Caco-2 (cell line): ENCODE measurements at regions not wholly inside any gene's neighbourhood (a gene's known extent, or its start where the extent isn't known, plus 50 kb on each side); places are given as distances from the start of the nearest gene placed in this dataset.

Experiments
- BruUV-seq: library from RNA; stranded (reverse); fragments of 400-500 nt; replicated peaks from 2 replicates; lab custom pipeline; 2021; lab: Mats Ljungman, UMichigan
- CTCF ChIA-PET: fragments of 300-600 bp; sonication (Branson Sonifier 250); formaldehyde crosslinking; loops from one replicate; lab custom pipeline; 2022; ENCODE audit warnings: antibody characterized with exemption; lab: Charles Lee
- POLR2A ChIA-PET: fragments of 300-600 bp; sonication (Branson Sonifier 250); formaldehyde crosslinking; loops from one replicate; lab custom pipeline; 2022; ENCODE audit warnings: antibody characterized with exemption; lab: Charles Lee
- DNase-seq, 2 experiments: peaks; one replicate each; pipeline versions ENCODE4 v3.0.0 to v3.0.0-alpha.2; 2020 to 2022
- H3K27me3 ChIP-seq: replicated peaks from 2 replicates; pipeline ENCODE4 v1.6.0; 2011; ENCODE audit warnings: low read length; ENCODE audit not compliant: control insufficient read depth, insufficient read depth
- H3K36me3 ChIP-seq: 2 replicates; pipeline ENCODE4 v1.5.1; 2011; ENCODE audit warnings: low read length; ENCODE audit not compliant: control insufficient read depth, insufficient read depth
- H3K4me1 ChIP-seq: fragments of 250-450 bp; sonication (Bioruptor Pico); 2 replicates; pipeline ENCODE4 v1.5.1; 2020; ENCODE audit warnings: mild to moderate bottlenecking
- H3K4me3 ChIP-seq: 2 replicates; pipeline ENCODE4 v1.5.1; 2011; ENCODE audit warnings: low read depth, mild to moderate bottlenecking, control low read depth, low read length
- H3K9me3 ChIP-seq: fragments of 250-450 bp; sonication (Bioruptor Pico); 2 replicates; pipeline ENCODE4 v1.5.1; 2020; ENCODE audit warnings: mild to moderate bottlenecking, moderate library complexity
- H3K27ac Mint-ChIP-seq: one replicate; pipeline ENCODE4 v1.8.0; 2022; ENCODE audit warnings: mixed read lengths; ENCODE audit not compliant: unreplicated experiment
- H3K27me3 Mint-ChIP-seq: one replicate; pipeline ENCODE4 v1.8.0; 2022; ENCODE audit warnings: mixed read lengths; ENCODE audit not compliant: insufficient read depth, unreplicated experiment
- H3K36me3 Mint-ChIP-seq: one replicate; pipeline ENCODE4 v1.8.0; 2022; ENCODE audit warnings: mild to moderate bottlenecking, mixed read lengths; ENCODE audit not compliant: insufficient read depth, unreplicated experiment
- H3K4me1 Mint-ChIP-seq: one replicate; pipeline ENCODE4 v1.8.0; 2022; ENCODE audit warnings: low read depth, mixed read lengths; ENCODE audit not compliant: unreplicated experiment
- H3K4me3 Mint-ChIP-seq: one replicate; pipeline ENCODE4 v1.8.0; 2022; ENCODE audit warnings: mild to moderate bottlenecking, moderate library complexity, mixed read lengths; ENCODE audit not compliant: unreplicated experiment
- H3K9me3 Mint-ChIP-seq: one replicate; pipeline ENCODE4 v1.8.0; 2022; ENCODE audit warnings: mixed read lengths; ENCODE audit not compliant: unreplicated experiment
- intact Hi-C: fragments of 100-400 bp; cut with micrococcal nuclease; formaldehyde crosslinking; loops from one replicate; pipeline ENCODE4 v1.10.0; 2022; ENCODE audit not compliant: unreplicated experiment
- TF ChIP-seq, protein P1 (sequence below), 2 experiments: fragments of 200-600 bp in 1 of 2; IDR thresholded peaks; 1 replicate in 1 of 2; 2 replicates in 1 of 2; pipeline versions ENCODE4 v1.5.1 to v1.8.0; 2011 to 2022; ENCODE audit warnings: antibody characterized with exemption in 1 of 2, control low read depth in 1 of 2, inconsistent platforms in 1 of 2, low read depth in 1 of 2, low read length in 1 of 2, mild to moderate bottlenecking in 1 of 2, moderate library complexity in 1 of 2; ENCODE audit not compliant: insufficient read depth in 1 of 2, severe bottlenecking in 1 of 2, unreplicated experiment in 1 of 2

DNA sequence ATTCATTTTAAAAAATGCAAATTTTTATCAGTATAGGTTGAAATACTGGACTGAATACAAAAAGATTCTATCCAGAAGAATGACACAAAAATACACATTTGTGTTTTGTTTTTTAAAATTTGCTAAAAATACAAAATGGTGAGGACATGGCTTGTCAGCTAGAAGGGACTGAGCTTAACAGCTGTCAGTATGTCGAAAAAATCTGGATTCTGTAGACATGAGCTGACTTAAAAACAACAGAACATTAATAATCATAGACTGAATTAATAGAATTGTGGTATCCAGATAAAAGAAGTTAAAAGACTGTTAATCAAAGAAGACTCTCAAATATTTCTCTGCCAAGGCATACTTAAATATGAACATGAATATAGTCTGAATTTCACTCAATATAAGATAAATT lies 244.9 kb upstream of the CBLB start:
- intact Hi-C loops, result no loop called here
- TF ChIP-seq, protein P1, sequence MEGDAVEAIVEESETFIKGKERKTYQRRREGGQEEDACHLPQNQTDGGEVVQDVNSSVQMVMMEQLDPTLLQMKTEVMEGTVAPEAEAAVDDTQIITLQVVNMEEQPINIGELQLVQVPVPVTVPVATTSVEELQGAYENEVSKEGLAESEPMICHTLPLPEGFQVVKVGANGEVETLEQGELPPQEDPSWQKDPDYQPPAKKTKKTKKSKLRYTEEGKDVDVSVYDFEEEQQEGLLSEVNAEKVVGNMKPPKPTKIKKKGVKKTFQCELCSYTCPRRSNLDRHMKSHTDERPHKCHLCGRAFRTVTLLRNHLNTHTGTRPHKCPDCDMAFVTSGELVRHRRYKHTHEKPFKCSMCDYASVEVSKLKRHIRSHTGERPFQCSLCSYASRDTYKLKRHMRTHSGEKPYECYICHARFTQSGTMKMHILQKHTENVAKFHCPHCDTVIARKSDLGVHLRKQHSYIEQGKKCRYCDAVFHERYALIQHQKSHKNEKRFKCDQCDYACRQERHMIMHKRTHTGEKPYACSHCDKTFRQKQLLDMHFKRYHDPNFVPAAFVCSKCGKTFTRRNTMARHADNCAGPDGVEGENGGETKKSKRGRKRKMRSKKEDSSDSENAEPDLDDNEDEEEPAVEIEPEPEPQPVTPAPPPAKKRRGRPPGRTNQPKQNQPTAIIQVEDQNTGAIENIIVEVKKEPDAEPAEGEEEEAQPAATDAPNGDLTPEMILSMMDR (IDR thresholded peaks at IDR 0.05; ENCODE audit: insufficient read depth in 1 of 2, low read depth in 1 of 2, low read length in 1 of 2, severe bottlenecking in 1 of 2, unreplicated experiment in 1 of 2), result no peak
- H3K27ac Mint-ChIP-seq, result no peak overlapping the region
- peaks cover 20% of the 10 kb centered on the region for H3K4me1 Mint-ChIP-seq
- H3K36me3 Mint-ChIP-seq, result no peaks in the 10 kb centered on the region
- Histone ChIP-seq H3K4me3 (no peak overlapping the region), H3K9me3 (no peaks in the 10 kb centered on the region), H3K27me3 (no peaks in the 10 kb centered on the region), H3K4me1 (no peaks in the 10 kb centered on the region), H3K36me3 (no peaks in the 10 kb centered on the region)
- CTCF ChIA-PET, result no interaction called here
- no peak for DNase-seq
- POLR2A ChIA-PET, result no interaction called here
- H3K4me3 Mint-ChIP-seq, result no peak overlapping the region
- no TSS peak for BruUV-seq
- H3K9me3 Mint-ChIP-seq, result peaks cover 9% of the 10 kb centered on the region
- H3K27me3 Mint-ChIP-seq, result no peaks in the 10 kb centered on the region

DNA sequence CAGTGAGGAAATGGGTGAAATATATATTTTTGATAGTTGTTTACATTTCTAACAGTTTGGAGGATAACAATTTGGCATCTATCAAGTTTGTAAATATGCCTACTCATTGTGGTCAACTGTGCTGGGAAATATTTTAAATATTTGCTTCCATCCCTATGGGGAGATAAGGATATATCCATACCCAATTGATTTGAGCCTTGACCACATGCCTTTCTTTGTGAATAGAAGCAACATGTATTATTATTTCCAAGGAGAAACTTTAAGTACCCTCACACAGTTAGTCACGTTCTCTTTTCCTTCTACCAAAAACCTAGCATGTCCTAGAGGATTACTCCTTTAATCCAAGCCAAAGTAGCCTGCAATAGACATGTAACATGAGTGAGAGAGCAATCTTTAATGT lies 245.4 kb upstream of the CBLB start:
- DNase-seq, result no peak
- Histone ChIP-seq H3K4me3 (no peak overlapping the region), H3K27me3 (no peaks in the 10 kb centered on the region), H3K4me1 (no peaks in the 10 kb centered on the region), H3K9me3 (no peaks in the 10 kb centered on the region), H3K36me3 (no peaks in the 10 kb centered on the region)
- Mint-ChIP-seq H3K9me3 (peaks cover 9% of the 10 kb centered on the region), H3K4me3 (no peak overlapping the region), H3K36me3 (no peaks in the 10 kb centered on the region), H3K27ac (no peak overlapping the region), H3K27me3 (no peaks in the 10 kb centered on the region), H3K4me1 (peaks cover 20% of the 10 kb centered on the region)
- intact Hi-C loops, result no loop called here
- ChIA-PET CTCF (no interaction called here), POLR2A (no interaction called here)
- no TSS peak for BruUV-seq
- TF ChIP-seq, protein P1 (IDR thresholded peaks at IDR 0.05; ENCODE audit: insufficient read depth in 1 of 2, low read depth in 1 of 2, low read length in 1 of 2, severe bottlenecking in 1 of 2, unreplicated experiment in 1 of 2), result no peak

DNA sequence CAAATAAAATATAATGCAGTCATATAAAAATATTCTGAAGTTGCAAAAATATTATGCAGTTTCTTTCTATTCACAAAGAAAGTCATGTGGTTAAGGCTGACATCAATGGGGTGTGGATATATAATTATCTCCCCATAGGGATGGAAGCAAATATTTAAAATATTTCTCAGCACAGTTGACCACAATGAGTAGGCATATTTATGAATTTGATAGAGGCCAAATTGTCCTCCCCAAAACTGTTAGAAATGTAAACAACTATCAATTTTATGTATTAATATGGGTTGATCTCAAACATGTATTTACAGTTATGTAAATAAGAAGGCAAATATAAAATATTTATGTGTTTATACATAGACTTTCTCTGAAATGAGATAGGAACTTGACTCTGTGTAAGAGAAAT lies 246.0 kb upstream of the CBLB start:
- POLR2A ChIA-PET, result no interaction called here

More for the DNA sequence above, 246.0 kb upstream of the CBLB start:
- Histone ChIP-seq H3K27me3 (no peaks in the 10 kb centered on the region), H3K9me3 (no peaks in the 10 kb centered on the region), H3K4me3 (no peak overlapping the region), H3K36me3 (no peaks in the 10 kb centered on the region), H3K4me1 (no peaks in the 10 kb centered on the region)
- Mint-ChIP-seq H3K27me3 (no peaks in the 10 kb centered on the region), H3K27ac (no peak overlapping the region), H3K36me3 (no peaks in the 10 kb centered on the region), H3K4me3 (no peak overlapping the region), H3K9me3 (peaks cover 9% of the 10 kb centered on the region), H3K4me1 (peaks cover 20% of the 10 kb centered on the region)
- TF ChIP-seq, protein P1 (IDR thresholded peaks at IDR 0.05; ENCODE audit: insufficient read depth in 1 of 2, low read depth in 1 of 2, low read length in 1 of 2, severe bottlenecking in 1 of 2, unreplicated experiment in 1 of 2), result no peak
- no TSS peak for BruUV-seq
- no peak for DNase-seq
- CTCF ChIA-PET, result no interaction called here
- intact Hi-C loops, result no loop called here
